LNCAP (cell line): ENCODE measurements at regions not wholly inside any gene's neighbourhood (a gene's known extent, or its start where the extent isn't known, plus 50 kb on each side); places are given as distances from the start of the nearest gene placed in this dataset.

Source experiments
- TF ChIP-seq, protein P1 (sequence below): fragments of 450-650 bp; IDR thresholded peaks from 2 replicates; pipeline ENCODE4 v1.5.1; 2017; ENCODE audit warnings: mild to moderate bottlenecking

DNA sequence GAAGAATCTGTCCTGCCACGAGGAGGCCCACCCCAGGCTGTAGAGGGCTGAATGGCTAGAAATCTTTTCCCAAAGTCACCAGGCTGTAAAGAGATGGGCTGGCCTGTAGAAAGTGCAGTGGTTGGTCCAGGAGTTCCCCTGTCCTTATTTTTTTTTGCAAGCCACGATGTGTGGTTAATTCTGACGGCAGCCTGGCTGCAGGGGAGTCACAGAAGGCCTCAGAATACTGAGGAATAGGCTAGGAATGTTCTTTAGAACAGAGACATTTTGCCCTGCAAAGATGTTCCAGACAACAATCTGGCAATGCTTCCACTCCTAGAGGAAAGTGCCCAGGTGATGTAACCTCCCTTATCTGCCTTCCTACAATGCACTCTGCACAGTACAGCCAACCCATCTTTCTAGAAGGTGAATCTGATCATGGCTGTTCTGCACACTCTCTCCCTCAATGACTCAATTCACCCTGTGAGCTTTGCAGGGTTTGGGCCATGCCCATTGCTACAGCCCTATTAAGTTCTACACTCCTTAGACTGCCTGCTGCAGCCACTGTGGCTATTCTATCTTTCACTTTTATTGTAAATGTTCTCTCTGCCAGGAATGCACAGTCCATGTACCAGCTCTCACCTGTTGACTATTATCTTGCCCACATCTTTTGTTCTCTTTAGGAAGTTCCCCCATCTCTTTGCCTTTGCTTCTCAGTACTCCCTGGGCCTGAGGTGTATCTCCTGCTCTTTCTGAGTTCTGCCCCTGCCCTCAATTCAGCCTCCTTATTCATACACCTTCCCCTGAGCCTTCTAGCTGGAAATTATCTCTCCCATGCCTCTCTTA, 377.8 kb upstream of the CLINT1 start:
- TF ChIP-seq, protein P1, sequence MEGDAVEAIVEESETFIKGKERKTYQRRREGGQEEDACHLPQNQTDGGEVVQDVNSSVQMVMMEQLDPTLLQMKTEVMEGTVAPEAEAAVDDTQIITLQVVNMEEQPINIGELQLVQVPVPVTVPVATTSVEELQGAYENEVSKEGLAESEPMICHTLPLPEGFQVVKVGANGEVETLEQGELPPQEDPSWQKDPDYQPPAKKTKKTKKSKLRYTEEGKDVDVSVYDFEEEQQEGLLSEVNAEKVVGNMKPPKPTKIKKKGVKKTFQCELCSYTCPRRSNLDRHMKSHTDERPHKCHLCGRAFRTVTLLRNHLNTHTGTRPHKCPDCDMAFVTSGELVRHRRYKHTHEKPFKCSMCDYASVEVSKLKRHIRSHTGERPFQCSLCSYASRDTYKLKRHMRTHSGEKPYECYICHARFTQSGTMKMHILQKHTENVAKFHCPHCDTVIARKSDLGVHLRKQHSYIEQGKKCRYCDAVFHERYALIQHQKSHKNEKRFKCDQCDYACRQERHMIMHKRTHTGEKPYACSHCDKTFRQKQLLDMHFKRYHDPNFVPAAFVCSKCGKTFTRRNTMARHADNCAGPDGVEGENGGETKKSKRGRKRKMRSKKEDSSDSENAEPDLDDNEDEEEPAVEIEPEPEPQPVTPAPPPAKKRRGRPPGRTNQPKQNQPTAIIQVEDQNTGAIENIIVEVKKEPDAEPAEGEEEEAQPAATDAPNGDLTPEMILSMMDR: no peak

DNA sequence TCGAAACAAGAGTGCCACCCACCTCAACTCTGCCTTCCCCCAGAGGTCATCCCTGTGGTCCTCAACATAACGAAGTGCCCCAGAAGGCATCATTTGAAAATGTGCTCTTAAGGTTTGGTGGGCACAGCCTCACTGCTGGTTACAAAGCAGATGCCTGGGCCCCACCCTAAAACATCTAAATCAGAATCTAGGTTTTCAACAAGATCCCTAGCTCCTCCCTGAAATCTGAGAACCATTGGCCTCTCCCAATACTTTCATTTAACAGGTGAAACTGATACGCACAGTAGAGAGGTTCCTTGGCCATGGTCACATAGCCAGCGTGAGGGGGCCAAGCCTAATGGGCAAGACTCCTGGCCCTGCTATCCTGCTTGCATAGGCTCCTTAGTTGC, 376.2 kb upstream of the CLINT1 start:
- TF ChIP-seq, protein P1: no peak

GRCh38 chr5:158234323-158235158, 375.6 kb upstream of the CLINT1 start:
- TF ChIP-seq, protein P1: no peak

GRCh38 chr5:158233735-158234322, 374.9 kb upstream of the CLINT1 start:
- TF ChIP-seq, protein P1: no peak

DNA sequence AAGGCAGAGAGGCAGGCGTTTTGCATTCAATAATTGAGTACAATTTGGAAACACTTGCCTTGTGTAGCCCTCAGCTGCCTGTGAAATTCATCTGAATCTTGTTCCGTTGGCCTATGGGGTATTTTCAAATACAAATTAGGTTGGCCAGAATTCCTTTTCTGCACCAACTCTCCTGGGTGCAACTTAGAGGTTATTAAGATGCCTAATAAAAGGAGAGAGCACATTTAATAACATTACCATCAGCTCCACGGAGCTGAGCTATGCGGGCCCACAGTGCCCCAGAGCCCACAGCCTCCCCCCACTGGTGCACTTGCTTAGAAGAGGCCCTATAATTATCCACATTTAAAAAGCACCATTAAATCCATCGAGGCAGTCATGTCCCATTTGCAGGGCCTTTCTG, 367.6 kb upstream of the CLINT1 start:
- TF ChIP-seq, protein P1: no peak

DNA sequence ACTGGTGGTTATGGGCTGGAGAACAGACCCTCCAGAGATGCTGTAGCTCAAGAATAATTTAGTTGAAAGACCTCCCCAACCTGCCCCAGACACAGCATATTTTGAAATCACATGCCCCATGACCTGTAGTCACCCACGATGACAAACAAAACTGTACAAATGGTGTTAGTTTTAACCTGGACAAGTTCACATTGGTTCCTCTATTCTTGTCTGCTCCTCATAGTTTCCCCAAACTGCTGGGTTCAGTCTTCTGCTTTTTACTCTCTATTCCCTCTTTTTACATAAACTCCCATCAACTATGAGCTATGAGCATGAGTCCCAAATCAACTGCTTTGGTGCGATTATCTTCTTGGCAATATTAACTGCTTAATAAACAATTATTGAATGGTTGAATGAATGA, 365.3 kb upstream of the CLINT1 start:
- TF ChIP-seq, protein P1: no peak

- TF ChIP-seq, protein P1: no peak
These were observed 364.2 kb upstream of the CLINT1 start for GRCh38 chr5:158223054-158223600.
